Body of pancreas (tissue), 4 donors: ENCODE measurements at regions not wholly inside any gene's neighbourhood (a gene's known extent, or its start where the extent isn't known, plus 50 kb on each side); places are given as distances from the start of the nearest gene placed in this dataset.

Experiments used
- ATAC-seq: fragments of 150-250 bp; one replicate; pipeline ENCODE4 v1.9.1; 2016
- DNase-seq, 4 donors: peaks; one replicate each; pipeline ENCODE4 v3.0.0-alpha.2; 2019
- H3K27ac ChIP-seq, 4 donors: fragments of 200-600 bp; sonication (generic); 1 replicate in 3 of 4; 2 replicates in 1 of 4; pipeline versions ENCODE4 v1.5.1 to v1.6.1; 2016 to 2019; ENCODE audit warnings: mild to moderate bottlenecking in 1 of 4, mixed read lengths in 1 of 4, moderate library complexity in 1 of 4
- H3K27me3 ChIP-seq, 2 donors: fragments of 200-600 bp; sonication (generic); one replicate each; pipeline ENCODE4 v1.6.0; 2016; ENCODE audit warnings: mild to moderate bottlenecking in 1 of 2
- H3K36me3 ChIP-seq, 2 donors: fragments of 200-600 bp; sonication (generic); replicated peaks in 1 of 2; 2 replicates each; pipeline ENCODE4 v1.5.1; 2016; ENCODE audit warnings: low read depth in 2 of 2; ENCODE audit not compliant: insufficient read depth in 1 of 2
- H3K4me1 ChIP-seq: fragments of 200-600 bp; sonication (generic); one replicate; pipeline ENCODE4 v1.6.0; 2016
- H3K4me3 ChIP-seq, 2 donors: fragments of 200-600 bp; sonication (generic); 1 replicate in 1 of 2; 2 replicates in 1 of 2; pipeline ENCODE4 v1.5.1; 2016 to 2019
- H3K9me3 ChIP-seq, 3 donors: fragments of 200-600 bp; sonication (generic); 1 replicate in 2 of 3; 2 replicates in 1 of 3; pipeline ENCODE4 v1.5.1; 2016
- CTCF ChIP-seq, 7 experiments: fragments of 450-650 bp in 4 of 7; fragments of 200-600 bp in 3 of 7; sonication (generic) in 3 of 7; IDR thresholded peaks; one replicate each; pipeline ENCODE4 v1.5.1; 2016 to 2019; ENCODE audit warnings: antibody characterized with exemption in 7 of 7
- POLR2A ChIP-seq, 3 donors: fragments of 450-650 bp; IDR thresholded peaks; one replicate each; pipeline ENCODE4 v1.6.1; 2016; ENCODE audit warnings: antibody characterized with exemption in 3 of 3, mild to moderate bottlenecking in 2 of 3
- WGBS, 2 donors: methylation state at CpG; one replicate each; pipeline ENCODE4 v1.1.5; 2017; 5-methylcytosine and 5-hydroxymethylcytosine counted together
- intact Hi-C: fragments of 100-400 bp; cut with DNase I; formaldehyde crosslinking; loops from one replicate; pipeline ENCODE4 v1.15.1; 2023

- 67 to 78% methylated on average over 5 of the region's 5 CpGs for WGBS, 2 donors
- no peaks in the 10 kb centered on the region for H3K27me3 ChIP-seq
- no peaks in the 10 kb centered on the region for H3K4me1 ChIP-seq
- ATAC-seq = no peak
- TF ChIP-seq POLR2A (IDR thresholded peaks at IDR 0.05) = no peak
- no peak for TF ChIP-seq CTCF (IDR thresholded peaks at IDR 0.05)
- intact Hi-C loops = no loop called here
- no peak for DNase-seq
- H3K27ac ChIP-seq = no peak overlapping the region
- no peaks in the 10 kb centered on the region for H3K36me3 ChIP-seq
- no peaks in the 10 kb centered on the region for H3K9me3 ChIP-seq
- no peak overlapping the region for H3K4me3 ChIP-seq
Observed at GRCh38 chr15:31577108-31577507, 250.5 kb downstream of the KLF13 start.

- 75 to 77% methylated on average over 4 of the region's 4 CpGs for WGBS, 2 donors
- no peak for DNase-seq
- Histone ChIP-seq H3K9me3 (peaks cover 0 to 5% (median 0%) of the 10 kb centered on the region in 3 donors), H3K4me3 (no peak overlapping the region), H3K27me3 (no peaks in the 10 kb centered on the region), H3K36me3 (no peaks in the 10 kb centered on the region), H3K4me1 (no peaks in the 10 kb centered on the region), H3K27ac (no peak overlapping the region)
- TF ChIP-seq CTCF (IDR thresholded peaks at IDR 0.05) (no peak), POLR2A (IDR thresholded peaks at IDR 0.05) (no peak)
- intact Hi-C loops = no loop called here
- no peak for ATAC-seq
Observed at GRCh38 chr15:31579282-31579681, 252.6 kb downstream of the KLF13 start.

- H3K9me3 ChIP-seq = peaks cover 0 to 5% (median 0%) of the 10 kb centered on the region in 3 donors
- TF ChIP-seq CTCF (IDR thresholded peaks at IDR 0.05) (no peak), POLR2A (IDR thresholded peaks at IDR 0.05) (no peak)
- H3K27ac ChIP-seq = no peak overlapping the region
- H3K4me1 ChIP-seq = no peaks in the 10 kb centered on the region
- no peak for ATAC-seq
- 84 to 94% methylated on average over 2 of the region's 2 CpGs for WGBS, 2 donors
- no peak overlapping the region for H3K4me3 ChIP-seq
- no peak for DNase-seq
- no peaks in the 10 kb centered on the region for H3K27me3 ChIP-seq
- H3K36me3 ChIP-seq = no peaks in the 10 kb centered on the region
- intact Hi-C loops = no loop called here
Observed at GRCh38 chr15:31579976-31580375, 253.3 kb downstream of the KLF13 start.

GRCh38 chr15:31584195-31584594 is 257.6 kb downstream of the KLF13 start:
- DNase-seq = no peak
- H3K4me1 ChIP-seq = no peaks in the 10 kb centered on the region
- no peak for ATAC-seq
- H3K4me3 ChIP-seq = no peak overlapping the region
- H3K27ac ChIP-seq = no peak overlapping the region
- TF ChIP-seq CTCF (IDR thresholded peaks at IDR 0.05) (no peak), POLR2A (IDR thresholded peaks at IDR 0.05) (no peak)
- H3K36me3 ChIP-seq = no peaks in the 10 kb centered on the region
- intact Hi-C loops = no loop called here
- H3K27me3 ChIP-seq = no peaks in the 10 kb centered on the region
- WGBS, 2 donors = 96% methylated on average over 3 of the region's 3 CpGs
- H3K9me3 ChIP-seq = peaks cover 0 to 5% (median 0%) of the 10 kb centered on the region in 3 donors

GRCh38 chr15:31585240-31585639 is 258.6 kb downstream of the KLF13 start:
- Histone ChIP-seq H3K4me3 (no peak overlapping the region), H3K36me3 (no peaks in the 10 kb centered on the region), H3K27ac (no peak overlapping the region), H3K27me3 (no peaks in the 10 kb centered on the region), H3K9me3 (peaks cover 0 to 5% (median 0%) of the 10 kb centered on the region in 3 donors), H3K4me1 (no peaks in the 10 kb centered on the region)
- 79 to 87% methylated on average over 8 to 9 of the region's 9 CpGs for WGBS, 2 donors
- DNase-seq = no peak
- no peak for TF ChIP-seq CTCF (IDR thresholded peaks at IDR 0.05)
- no peak for TF ChIP-seq POLR2A (IDR thresholded peaks at IDR 0.05)
- ATAC-seq = no peak
- intact Hi-C loops = no loop called here
